Heart left ventricle (tissue), 13 donors: ENCODE measurements at regions not wholly inside any gene's neighbourhood (a gene's known extent, or its start where the extent isn't known, plus 50 kb on each side); places are given as distances from the start of the nearest gene placed in this dataset.

Source experiments
- CTCF ChIP-seq, 12 donors: fragments of 200-600 bp; sonication (generic) in 4 of 12; IDR thresholded peaks; one replicate each; pipeline versions ENCODE4 v1.5.0 to v1.8.0; 2018 to 2022; ENCODE audit warnings: antibody characterized with exemption in 12 of 12, mild to moderate bottlenecking in 5 of 12
- POLR2A ChIP-seq, 2 donors: fragments of 450-650 bp; IDR thresholded peaks; one replicate each; pipeline ENCODE4 v1.6.1; 2017; ENCODE audit warnings: antibody characterized with exemption in 2 of 2, mild to moderate bottlenecking in 2 of 2, moderate library complexity in 2 of 2
- donor health status: ischemic (EF 13 %, LVEDD 7.1; RV severe dilation, severe dysfunction).
- donor health status: DM: no; HTN: yes; CAD: no.
- donor health status: DM: no; HTN: no; CAD: no.
- donor health status: ischemic (EF 25% LVEDD 6.9; RV normal size, moderate dysfunction).
- donor health status: ischemic (EF 25% LVEDD 5.7; RV mildly dilated, moderate dysfunction).
- donor health status: ischemic (EF 35%, LVEDD 5.7; RV mildly dilated, moderate dysfunction).
- donor health status: nonischemic (EF 11% LVEDD 7.7; RV severe dilation, severe dysfunction).
- donor health status: DM: yes; HTN: yes; CAD: no.
- donor health status: PGD.
- donor health status: ischemic (EF 29% LVEDD 5.4; RV normal size, mild dysfunction).
- donor health status: nonischemic (EF 23%, LVEDD 6.1; RV moderate dilation, normal function).

GRCh38 chr4:184298254-184298653 is 80.6 kb upstream of the ENPP6 start:
- TF ChIP-seq CTCF (IDR thresholded peaks at IDR 0.05) = no peak
- TF ChIP-seq POLR2A (IDR thresholded peaks at IDR 0.05) = no peak
